Limb (tissue), 2 donors: ENCODE measurements at regions not wholly inside any gene's neighbourhood (a gene's known extent, or its start where the extent isn't known, plus 50 kb on each side); places are given as distances from the start of the nearest gene placed in this dataset.
"Not testable (repeated sequence)": the region's sequence is repeated elsewhere in the genome, so short reads cannot be mapped to it uniquely, and the experiment has no call there.

Experiments used
- DNase-seq, 2 donors: peaks; one replicate each; pipeline ENCODE4 v3.0.0-alpha.2; 2016; ENCODE audit errors: extremely low spot score in 2 of 2

- DNase-seq: no peak
These were observed 560.4 kb downstream of the ANKRD50 start for GRCh38 chr4:124152132-124152531.

GRCh38 chr4:124155239-124155638 lies 557.3 kb downstream of the ANKRD50 start:
- DNase-seq: no peak

GRCh38 chr4:124157396-124158083 lies 555.0 kb downstream of the ANKRD50 start:
- DNase-seq: peak in 1 of 2 donors; percentile 68

- no peak for DNase-seq
These were observed 549.1 kb downstream of the ANKRD50 start for GRCh38 chr4:124163401-124163800.

- no peak for DNase-seq
These were observed 544.9 kb downstream of the ANKRD50 start for GRCh38 chr4:124167602-124168001.

- not testable (repeated sequence) for DNase-seq
These were observed 543.0 kb downstream of the ANKRD50 start for GRCh38 chr4:124169524-124169923.

GRCh38 chr4:124173912-124174311 lies 538.6 kb downstream of the ANKRD50 start:
- DNase-seq: peak in 1 of 2 donors; percentile 44

- no peak for DNase-seq
These were observed 534.7 kb downstream of the ANKRD50 start for GRCh38 chr4:124177647-124178425.

GRCh38 chr4:124178449-124179021 lies 534.0 kb downstream of the ANKRD50 start:
- DNase-seq: no peak

- DNase-seq: no peak
These were observed 532.9 kb downstream of the ANKRD50 start for GRCh38 chr4:124179506-124180186.

GRCh38 chr4:124181039-124181438 lies 531.5 kb downstream of the ANKRD50 start:
- no peak for DNase-seq

- DNase-seq: no peak
These were observed 529.3 kb downstream of the ANKRD50 start for GRCh38 chr4:124183231-124183630.

GRCh38 chr4:124183926-124184325 lies 528.6 kb downstream of the ANKRD50 start:
- no peak for DNase-seq

GRCh38 chr4:124184792-124185191 lies 527.7 kb downstream of the ANKRD50 start:
- DNase-seq: no peak

- no peak for DNase-seq
These were observed 523.9 kb downstream of the ANKRD50 start for GRCh38 chr4:124188595-124188994.

- no peak for DNase-seq
These were observed 523.0 kb downstream of the ANKRD50 start for GRCh38 chr4:124189545-124189944.

GRCh38 chr4:124191329-124191728 lies 521.2 kb downstream of the ANKRD50 start:
- DNase-seq: no peak

GRCh38 chr4:124192544-124192943 lies 520.0 kb downstream of the ANKRD50 start:
- no peak for DNase-seq

GRCh38 chr4:124199185-124199584 lies 513.3 kb downstream of the ANKRD50 start:
- DNase-seq: no peak

GRCh38 chr4:124199755-124200154 lies 512.8 kb downstream of the ANKRD50 start:
- DNase-seq: no peak

- DNase-seq: no peak
These were observed 510.9 kb downstream of the ANKRD50 start for GRCh38 chr4:124201636-124202035.

- DNase-seq: no peak
These were observed 510.4 kb downstream of the ANKRD50 start for GRCh38 chr4:124202099-124202498.
